SK-N-MC (cell line): ENCODE measurements at regions not wholly inside any gene's neighbourhood (a gene's known extent, or its start where the extent isn't known, plus 50 kb on each side); places are given as distances from the start of the nearest gene placed in this dataset.

Experiments used
- DNase-seq: peaks from one replicate; pipeline ENCODE4 v3.0.0-alpha.2; 2011; ENCODE audit warnings: low read depth, low spot score
- H3K27ac ChIP-seq: fragments of 200-600 bp; sonication (generic); 2 replicates; pipeline ENCODE4 v1.5.1; 2016; ENCODE audit warnings: mixed run types
- H3K36me3 ChIP-seq: fragments of 200-600 bp; sonication (generic); 2 replicates; pipeline ENCODE4 v1.6.1; 2017; ENCODE audit warnings: antibody characterized with exemption, low read length, mixed read lengths; ENCODE audit not compliant: insufficient read depth
- H3K4me3 ChIP-seq: fragments of 200-600 bp; sonication (generic); 2 replicates; pipeline ENCODE4 v1.5.1; 2016
- H3K9ac ChIP-seq: fragments of 200-600 bp; sonication (generic); 2 replicates; pipeline ENCODE4 v1.8.0; 2017; ENCODE audit warnings: mixed run types, mixed read lengths; ENCODE audit not compliant: insufficient read length
- H3K9me3 ChIP-seq: fragments of 200-600 bp; sonication (generic); 2 replicates; pipeline ENCODE4 v1.6.1; 2017; ENCODE audit warnings: low read depth, mild to moderate bottlenecking, antibody characterized with exemption, low read length, moderate library complexity, mixed read lengths
- EZH2 ChIP-seq: fragments of 200-600 bp; sonication (generic); IDR thresholded peaks from one replicate; pipeline ENCODE4 v1.6.1; 2017; ENCODE audit warnings: antibody characterized with exemption
- FOXP2 ChIP-seq: optimal IDR thresholded peaks from 2 replicates; pipeline ENCODE3; 2011; ENCODE audit warnings: mild to moderate bottlenecking, moderate library complexity; ENCODE audit not compliant: insufficient read depth; ENCODE audit errors: extremely low read length, control extremely low read depth
- POLR2AphosphoS5 ChIP-seq: IDR thresholded peaks from 2 replicates; pipeline ENCODE4 v1.6.1; 2012; ENCODE audit warnings: mild to moderate bottlenecking, low read depth, low read length, borderline replicate concordance

GRCh38 chr14:44165936-44166335 is 341.1 kb downstream of the FSCB start:
- H3K27ac ChIP-seq, result no peak overlapping the region
- DNase-seq, result no peak

GRCh38 chr14:44165286-44165685 is 341.8 kb downstream of the FSCB start:
- no peaks in the 10 kb centered on the region for H3K9me3 ChIP-seq
- TF ChIP-seq FOXP2 (no peak), POLR2AphosphoS5 (no peak), EZH2 (no peak)
- H3K27ac ChIP-seq, result no peak overlapping the region
- H3K36me3 ChIP-seq, result no peaks in the 10 kb centered on the region
- H3K9ac ChIP-seq, result no peak overlapping the region
- H3K4me3 ChIP-seq, result no peak overlapping the region
- no peak for DNase-seq

More at GRCh38 chr14:44165936-44166335, 341.1 kb downstream of the FSCB start:
- no peak overlapping the region for H3K9ac ChIP-seq
- no peak for TF ChIP-seq EZH2
- no peak for TF ChIP-seq FOXP2
- no peak for TF ChIP-seq POLR2AphosphoS5
- H3K9me3 ChIP-seq, result no peaks in the 10 kb centered on the region
- no peaks in the 10 kb centered on the region for H3K36me3 ChIP-seq
- no peak overlapping the region for H3K4me3 ChIP-seq

- no peaks in the 10 kb centered on the region for H3K9me3 ChIP-seq
- no peaks in the 10 kb centered on the region for H3K36me3 ChIP-seq
- DNase-seq, result no peak
- no peak overlapping the region for H3K9ac ChIP-seq
- no peak overlapping the region for H3K27ac ChIP-seq
- no peak overlapping the region for H3K4me3 ChIP-seq
- TF ChIP-seq EZH2 (no peak), FOXP2 (no peak), POLR2AphosphoS5 (no peak)
Observed at GRCh38 chr14:44163946-44164345, 343.1 kb downstream of the FSCB start.

- no peak overlapping the region for H3K27ac ChIP-seq
- no peak overlapping the region for H3K9ac ChIP-seq
- no peak for DNase-seq
- no peak overlapping the region for H3K4me3 ChIP-seq
- TF ChIP-seq FOXP2, result no peak
- no peak for TF ChIP-seq EZH2
- TF ChIP-seq POLR2AphosphoS5, result no peak
- no peaks in the 10 kb centered on the region for H3K9me3 ChIP-seq
- no peaks in the 10 kb centered on the region for H3K36me3 ChIP-seq
Observed at GRCh38 chr14:44162197-44162596, 344.9 kb downstream of the FSCB start.

- no peak overlapping the region for H3K9ac ChIP-seq
- no peak overlapping the region for H3K4me3 ChIP-seq
- no peak overlapping the region for H3K27ac ChIP-seq
- TF ChIP-seq POLR2AphosphoS5 (no peak), FOXP2 (no peak), EZH2 (no peak)
- no peaks in the 10 kb centered on the region for H3K9me3 ChIP-seq
- no peak for DNase-seq
- H3K36me3 ChIP-seq, result no peaks in the 10 kb centered on the region
Observed at GRCh38 chr14:44154874-44155273, 352.2 kb downstream of the FSCB start.

- Histone ChIP-seq H3K36me3 (no peaks in the 10 kb centered on the region), H3K9ac (no peak overlapping the region), H3K4me3 (no peak overlapping the region), H3K27ac (no peak overlapping the region), H3K9me3 (no peaks in the 10 kb centered on the region)
- TF ChIP-seq EZH2 (no peak), POLR2AphosphoS5 (no peak), FOXP2 (no peak)
- no peak for DNase-seq
Observed at GRCh38 chr14:44154446-44154845, 352.6 kb downstream of the FSCB start.

- Histone ChIP-seq H3K36me3 (no peaks in the 10 kb centered on the region), H3K27ac (no peak overlapping the region)
- no peak for DNase-seq
Observed at GRCh38 chr14:44151130-44151820, 355.8 kb downstream of the FSCB start.

GRCh38 chr14:44149597-44149996 is 357.5 kb downstream of the FSCB start:
- no peak overlapping the region for H3K9ac ChIP-seq
- H3K4me3 ChIP-seq, result no peak overlapping the region
- no peaks in the 10 kb centered on the region for H3K9me3 ChIP-seq
- DNase-seq, result no peak
- H3K27ac ChIP-seq, result no peak overlapping the region
- H3K36me3 ChIP-seq, result no peaks in the 10 kb centered on the region
- no peak for TF ChIP-seq FOXP2
- no peak for TF ChIP-seq POLR2AphosphoS5
- TF ChIP-seq EZH2, result no peak

More at GRCh38 chr14:44151130-44151820, 355.8 kb downstream of the FSCB start:
- TF ChIP-seq POLR2AphosphoS5 (no peak), FOXP2 (no peak), EZH2 (no peak)
- Histone ChIP-seq H3K9me3 (no peaks in the 10 kb centered on the region), H3K4me3 (no peak overlapping the region), H3K9ac (no peak overlapping the region)

GRCh38 chr14:44142006-44142405 is 365.1 kb downstream of the FSCB start:
- no peaks in the 10 kb centered on the region for H3K36me3 ChIP-seq
- no peak overlapping the region for H3K4me3 ChIP-seq
- no peak for TF ChIP-seq POLR2AphosphoS5
- no peak for TF ChIP-seq FOXP2
- TF ChIP-seq EZH2, result no peak
- no peak overlapping the region for H3K27ac ChIP-seq
- no peak for DNase-seq
- no peaks in the 10 kb centered on the region for H3K9me3 ChIP-seq
- H3K9ac ChIP-seq, result no peak overlapping the region
